T47D (cell line): ENCODE measurements at regions not wholly inside any gene's neighbourhood (a gene's known extent, or its start where the extent isn't known, plus 50 kb on each side); places are given as distances from the start of the nearest gene placed in this dataset.
"Not testable (repeated sequence)": the region's sequence is repeated elsewhere in the genome, so short reads cannot be mapped to it uniquely, and the experiment has no call there.

Experiments
- DNase-seq, 2 experiments: peaks; one replicate each; pipeline versions ENCODE4 v3.0.0 to v3.0.0-alpha.2; 2011 to 2012; ENCODE audit warnings: low read depth in 1 of 2, low spot score in 1 of 2
- JUND ChIP-seq: IDR thresholded peaks from 2 replicates; pipeline ENCODE4 v1.6.1; 2012; ENCODE audit warnings: low read depth
- in situ Hi-C: cut with HindIII; loops from 2 replicates; pipeline ENCODE4 v1.10.0; 2016; ENCODE audit warnings: low sequenced_read_pairs, low pct_unique_long_range_greater_than_20kb

- in situ Hi-C loops: not testable (repeated sequence)
Observed at GRCh38 chr2:90052113-90052631, 1360.7 kb downstream of the RPIA start.

DNA sequence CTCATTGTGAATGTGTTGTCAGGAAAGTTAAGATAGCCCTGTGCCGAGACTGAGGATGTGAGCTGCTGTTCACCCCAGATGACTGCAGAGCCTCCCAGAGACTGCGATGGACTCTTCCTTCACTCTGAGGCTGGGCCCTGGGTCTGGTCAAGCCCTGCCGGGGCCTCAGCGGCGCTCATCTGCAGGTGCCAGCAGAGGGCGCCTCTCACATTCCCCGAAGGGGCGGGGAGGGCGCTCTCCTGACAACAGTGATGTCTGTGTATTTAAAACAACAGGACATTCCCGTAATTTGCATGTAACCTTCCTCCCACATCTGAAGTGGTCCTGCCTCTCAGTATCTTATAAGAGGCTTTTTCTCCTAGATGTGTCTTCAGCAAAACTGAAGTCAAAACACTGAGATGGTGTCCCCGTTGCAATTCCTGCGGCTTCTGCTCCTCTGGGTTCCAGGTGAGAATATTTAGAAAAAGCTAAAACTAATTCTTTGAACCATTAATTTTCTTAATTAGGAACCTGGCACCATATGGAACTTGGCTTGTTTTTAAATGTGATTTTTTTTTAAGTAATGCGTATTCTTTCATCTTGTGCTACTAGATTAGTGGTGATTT lies 1377.9 kb downstream of the RPIA start:
- DNase-seq: peak; percentile 2 to 15
- in situ Hi-C loops: no loop called here

More at GRCh38 chr2:90052113-90052631, 1360.7 kb downstream of the RPIA start:
- DNase-seq: not testable (repeated sequence)

DNA sequence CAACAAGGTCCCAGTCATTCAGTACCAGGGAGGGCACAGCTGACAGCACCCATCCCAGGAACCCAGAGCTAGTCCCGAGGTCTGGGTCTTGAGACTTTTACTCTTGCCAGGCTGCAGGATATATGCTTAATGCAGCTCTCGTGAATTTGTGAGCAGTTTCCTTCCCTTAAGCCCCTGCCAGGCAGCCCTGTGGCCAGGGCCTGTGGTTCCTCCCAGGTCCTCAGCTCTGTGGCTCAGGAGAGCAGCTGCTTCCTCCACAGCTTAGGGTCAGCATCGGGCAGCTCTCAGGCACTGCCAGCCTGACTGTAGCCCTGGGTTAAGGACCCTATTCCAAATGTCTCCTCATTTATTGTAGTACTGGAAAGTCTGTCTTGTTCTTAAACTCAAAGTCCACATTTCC lies 1384.8 kb downstream of the RPIA start:
- TF ChIP-seq JUND: no peak
- in situ Hi-C loops: no loop called here
- no peak for DNase-seq

More for the DNA sequence above, 1377.9 kb downstream of the RPIA start:
- TF ChIP-seq JUND: no peak

DNA sequence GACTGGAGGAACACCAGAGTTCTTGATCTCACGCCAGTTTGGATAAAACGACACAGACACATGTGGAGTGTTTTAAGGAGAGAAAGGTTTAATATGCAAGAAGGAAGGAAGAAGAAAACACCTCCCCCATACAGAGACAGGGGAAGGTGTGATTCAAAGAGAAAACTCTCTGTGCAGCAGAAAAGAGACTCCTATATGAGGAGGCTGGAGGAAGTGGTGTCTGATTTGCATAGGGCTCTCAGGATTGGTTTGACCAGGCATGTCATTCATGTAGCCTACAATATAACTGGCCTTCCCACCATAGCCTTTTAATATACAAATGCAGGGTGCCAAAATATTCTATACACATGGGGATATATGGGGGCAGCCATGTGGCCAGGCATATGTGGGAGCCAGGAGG lies 1386.5 kb downstream of the RPIA start:
- TF ChIP-seq JUND: no peak
- in situ Hi-C loops: no loop called here
- DNase-seq: no peak

- no peak for TF ChIP-seq JUND
- no peak for DNase-seq
- in situ Hi-C loops: no loop called here
Observed at GRCh38 chr2:90079374-90079773, 1387.9 kb downstream of the RPIA start.

DNA sequence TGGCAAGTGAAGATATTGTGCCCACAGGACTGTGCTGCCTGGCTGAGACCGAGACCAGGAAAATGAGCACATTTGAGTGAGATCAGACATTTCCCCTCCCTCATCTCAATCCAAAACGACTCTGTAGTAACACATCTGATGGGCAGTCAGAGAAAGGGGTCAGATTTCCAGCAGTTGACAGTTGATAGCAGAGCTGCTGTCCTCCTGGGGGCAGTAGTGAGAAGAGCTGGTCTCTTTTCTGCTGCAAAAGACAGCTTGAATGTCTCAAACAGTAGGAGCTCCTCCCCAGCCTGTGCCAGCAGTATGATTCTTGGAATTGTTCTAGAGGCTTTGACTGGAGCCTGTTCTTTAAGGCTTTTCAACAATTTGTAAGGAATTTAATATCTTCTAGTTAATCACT lies 1396.3 kb downstream of the RPIA start:
- in situ Hi-C loops, DNase-seq: not testable (repeated sequence)

- in situ Hi-C loops: not testable (repeated sequence)
Observed at GRCh38 chr2:90093571-90094270, 1402.2 kb downstream of the RPIA start.

GRCh38 chr2:90097617-90098016 lies 1406.1 kb downstream of the RPIA start:
- DNase-seq, in situ Hi-C loops: not testable (repeated sequence)

More at GRCh38 chr2:90093571-90094270, 1402.2 kb downstream of the RPIA start:
- DNase-seq: not testable (repeated sequence)

DNA sequence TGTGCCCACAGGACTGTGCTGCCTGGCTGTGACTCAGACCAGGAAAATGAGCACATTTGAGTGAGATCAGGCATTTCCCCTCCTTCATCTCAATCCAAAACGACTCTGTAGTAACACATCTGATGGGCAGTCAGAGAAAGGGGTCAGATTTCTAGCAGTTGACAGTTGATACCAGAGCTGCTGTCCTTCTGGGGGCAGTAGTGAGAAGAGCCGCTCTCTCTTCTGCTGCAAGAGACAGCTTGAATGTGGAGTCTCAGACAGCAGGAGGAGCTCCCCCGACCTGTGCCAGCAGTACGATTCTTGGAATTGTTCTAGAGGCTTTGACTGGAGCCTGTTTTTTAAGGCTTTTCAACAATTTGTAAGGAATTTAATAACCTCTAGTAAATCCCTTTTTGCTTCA lies 1413.7 kb downstream of the RPIA start:
- in situ Hi-C loops, DNase-seq: not testable (repeated sequence)

DNA sequence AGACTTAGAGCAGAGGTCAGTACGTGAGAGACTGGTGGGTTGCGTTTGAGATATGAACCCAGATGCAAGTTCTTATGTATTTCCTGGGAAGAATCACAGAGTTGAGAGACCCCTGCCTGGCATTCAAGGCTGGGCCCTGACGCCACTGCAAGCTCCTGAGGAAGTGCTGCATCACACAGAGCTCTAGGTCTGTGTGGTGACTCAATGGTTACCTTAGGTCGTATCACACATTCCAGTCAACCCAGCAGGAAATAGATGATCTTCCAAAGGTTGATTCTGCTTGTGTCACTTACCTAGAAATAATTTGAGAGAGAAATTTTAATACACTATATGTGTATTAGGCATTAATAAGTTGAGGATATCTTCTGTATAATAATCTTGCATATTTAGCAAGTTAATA lies 1431.9 kb downstream of the RPIA start:
- DNase-seq, in situ Hi-C loops: not testable (repeated sequence)

DNA sequence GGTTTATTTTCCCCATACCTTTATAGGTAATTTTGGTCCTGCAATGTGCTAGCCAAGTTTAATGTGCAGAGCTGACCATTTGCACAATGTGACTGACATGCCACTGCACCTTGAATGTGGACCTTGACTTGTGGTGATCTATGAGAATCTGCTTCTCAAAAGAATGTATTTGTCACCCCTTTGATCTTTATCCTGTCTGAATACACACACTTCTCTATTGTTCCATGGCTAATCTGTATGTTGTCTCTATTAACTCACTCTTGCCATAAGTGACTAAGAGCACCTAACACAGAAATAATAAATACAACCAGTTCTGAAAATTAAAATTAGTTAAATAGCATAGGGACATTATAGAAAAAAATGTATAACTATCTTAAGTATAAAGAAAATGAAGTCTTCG lies 1447.6 kb downstream of the RPIA start:
- DNase-seq, in situ Hi-C loops: not testable (repeated sequence)

DNA sequence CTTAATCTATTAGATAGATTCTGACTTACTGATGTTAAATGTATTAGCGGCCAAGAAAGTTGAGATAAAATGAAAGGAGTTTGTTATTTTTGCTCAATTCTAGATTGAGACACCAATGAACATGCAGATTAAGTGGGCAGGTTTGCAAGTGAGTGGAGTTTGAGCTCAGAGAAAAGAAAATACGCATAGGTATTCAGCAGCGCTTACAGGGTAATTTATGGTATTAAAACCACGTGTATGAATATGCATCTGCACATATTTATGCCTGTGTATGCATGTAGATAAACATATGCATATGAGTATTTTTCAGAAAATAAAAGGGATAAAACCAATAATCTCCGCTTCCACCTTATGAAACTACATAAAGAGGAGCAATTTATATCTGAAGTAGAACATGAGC lies 1450.1 kb downstream of the RPIA start:
- in situ Hi-C loops, DNase-seq: not testable (repeated sequence)

GRCh38 chr2:90151805-90152204 lies 1460.3 kb downstream of the RPIA start:
- in situ Hi-C loops, DNase-seq: not testable (repeated sequence)

DNA sequence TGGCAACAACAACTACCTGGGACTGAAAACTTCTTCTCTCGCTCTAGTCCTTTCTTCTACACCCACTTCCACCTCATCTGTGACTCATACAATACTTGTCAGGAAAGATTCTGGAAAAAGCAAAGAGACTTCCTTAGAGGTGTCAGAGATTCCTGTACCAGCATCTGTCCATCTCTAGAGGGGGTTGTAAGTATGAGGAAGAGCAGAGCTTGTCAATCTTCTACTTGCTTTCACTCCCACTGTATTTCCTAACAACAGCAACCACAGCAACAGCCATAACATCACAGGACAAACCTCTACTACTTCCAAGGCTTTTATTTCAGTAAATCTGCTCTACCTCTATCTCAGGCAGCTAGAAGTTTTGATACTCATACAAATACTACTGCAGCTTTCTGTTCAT lies 1479.5 kb downstream of the RPIA start:
- in situ Hi-C loops, DNase-seq: not testable (repeated sequence)

- DNase-seq, in situ Hi-C loops: not testable (repeated sequence)
Observed at GRCh38 chr2:90173081-90173480, 1481.6 kb downstream of the RPIA start.

GRCh38 chr2:90179591-90179990 lies 1488.1 kb downstream of the RPIA start:
- DNase-seq, in situ Hi-C loops: not testable (repeated sequence)
